ENCODE measurements at regions not wholly inside any gene's neighbourhood (a gene's known extent, or its start where the extent isn't known, plus 50 kb on each side); places are given as distances from the start of the nearest gene placed in this dataset.

DNA sequence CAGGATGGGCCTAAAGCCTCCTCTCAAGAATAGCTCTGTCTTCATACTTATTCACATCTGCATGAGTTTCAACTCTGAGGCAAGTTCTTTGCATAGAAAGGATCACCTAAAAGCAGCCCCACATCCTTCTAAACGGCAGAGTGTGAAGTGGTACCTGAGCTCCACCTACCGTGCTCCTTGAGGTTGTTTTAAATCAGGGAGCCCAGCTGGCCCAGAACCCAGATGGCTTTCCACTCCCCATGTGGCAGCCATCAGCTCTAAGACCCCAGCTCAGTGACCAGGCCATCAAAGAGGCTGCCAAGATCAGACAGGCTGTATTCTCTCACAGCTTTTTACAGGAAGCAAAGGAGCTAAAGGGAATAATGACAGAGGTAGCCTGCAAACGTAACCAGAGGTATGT lies 299.3 kb downstream of the RASEF start:
- TF ChIP-seq, protein P1, sequence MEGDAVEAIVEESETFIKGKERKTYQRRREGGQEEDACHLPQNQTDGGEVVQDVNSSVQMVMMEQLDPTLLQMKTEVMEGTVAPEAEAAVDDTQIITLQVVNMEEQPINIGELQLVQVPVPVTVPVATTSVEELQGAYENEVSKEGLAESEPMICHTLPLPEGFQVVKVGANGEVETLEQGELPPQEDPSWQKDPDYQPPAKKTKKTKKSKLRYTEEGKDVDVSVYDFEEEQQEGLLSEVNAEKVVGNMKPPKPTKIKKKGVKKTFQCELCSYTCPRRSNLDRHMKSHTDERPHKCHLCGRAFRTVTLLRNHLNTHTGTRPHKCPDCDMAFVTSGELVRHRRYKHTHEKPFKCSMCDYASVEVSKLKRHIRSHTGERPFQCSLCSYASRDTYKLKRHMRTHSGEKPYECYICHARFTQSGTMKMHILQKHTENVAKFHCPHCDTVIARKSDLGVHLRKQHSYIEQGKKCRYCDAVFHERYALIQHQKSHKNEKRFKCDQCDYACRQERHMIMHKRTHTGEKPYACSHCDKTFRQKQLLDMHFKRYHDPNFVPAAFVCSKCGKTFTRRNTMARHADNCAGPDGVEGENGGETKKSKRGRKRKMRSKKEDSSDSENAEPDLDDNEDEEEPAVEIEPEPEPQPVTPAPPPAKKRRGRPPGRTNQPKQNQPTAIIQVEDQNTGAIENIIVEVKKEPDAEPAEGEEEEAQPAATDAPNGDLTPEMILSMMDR (IDR thresholded peaks at IDR 0.05 in 2 of 3, conservative IDR thresholded peaks at IDR 0.05 in 1 of 3; ENCODE audit: insufficient read depth in 2 of 3, low read depth in 1 of 3, low read length in 3 of 3), result no peak
- no peak for TF ChIP-seq MAFK (IDR thresholded peaks at IDR 0.05; ENCODE audit: low read length)
- no peak for TF ChIP-seq YY1 (IDR thresholded peaks at IDR 0.05; ENCODE audit: borderline replicate concordance in 1 of 3, control insufficient read depth in 1 of 3, extremely low read depth in 1 of 3, insufficient read depth in 3 of 3, insufficient read length in 1 of 3, insufficient replicate concordance in 2 of 3, low read depth in 1 of 3, low read length in 2 of 3)
- TF ChIP-seq CHD7 (IDR thresholded peaks at IDR 0.05; ENCODE audit: low read depth, low read length), result no peak
- TF ChIP-seq XRCC5 (IDR thresholded peaks at IDR 0.05; ENCODE audit: low read depth, low read length), result no peak
- TF ChIP-seq, protein P2, sequence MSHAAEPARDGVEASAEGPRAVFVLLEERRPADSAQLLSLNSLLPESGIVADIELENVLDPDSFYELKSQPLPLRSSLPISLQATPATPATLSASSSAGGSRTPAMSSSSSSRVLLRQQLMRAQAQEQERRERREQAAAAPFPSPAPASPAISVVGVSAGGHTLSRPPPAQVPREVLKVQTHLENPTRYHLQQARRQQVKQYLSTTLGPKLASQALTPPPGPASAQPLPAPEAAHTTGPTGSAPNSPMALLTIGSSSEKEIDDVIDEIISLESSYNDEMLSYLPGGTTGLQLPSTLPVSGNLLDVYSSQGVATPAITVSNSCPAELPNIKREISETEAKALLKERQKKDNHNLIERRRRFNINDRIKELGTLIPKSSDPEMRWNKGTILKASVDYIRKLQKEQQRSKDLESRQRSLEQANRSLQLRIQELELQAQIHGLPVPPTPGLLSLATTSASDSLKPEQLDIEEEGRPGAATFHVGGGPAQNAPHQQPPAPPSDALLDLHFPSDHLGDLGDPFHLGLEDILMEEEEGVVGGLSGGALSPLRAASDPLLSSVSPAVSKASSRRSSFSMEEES (CRISPR knock-in tag; IDR thresholded peaks at IDR 0.05), result no peak
- TF ChIP-seq ZHX1 (conservative IDR thresholded peaks at IDR 0.05; ENCODE audit: low read length), result no peak
- no peak for TF ChIP-seq LARP7 (IDR thresholded peaks at IDR 0.05)
- no peak for TF ChIP-seq TAF1 (IDR thresholded peaks at IDR 0.05; ENCODE audit: control insufficient read depth, extremely low read depth, insufficient read depth, low read length, severe bottlenecking)
- TF ChIP-seq BRCA1 (IDR thresholded peaks at IDR 0.05), result no peak
- no peak for TF ChIP-seq BRCA1 (CRISPR knock-in tag; IDR thresholded peaks at IDR 0.05)
- no peak for TF ChIP-seq SIN3B (IDR thresholded peaks at IDR 0.05; ENCODE audit: low read depth)
- no peak for TF ChIP-seq PRMT5 (CRISPR knock-in tag; IDR thresholded peaks at IDR 0.05)
- TF ChIP-seq EP300 (IDR thresholded peaks at IDR 0.05; ENCODE audit: low read length), result no peak
- no peak for TF ChIP-seq ZNF780A (CRISPR knock-in tag; IDR thresholded peaks at IDR 0.05)

Data from K562 (cell line).